Esophagus mucosa (tissue), 1 donor: ENCODE measurements at regions not wholly inside any gene's neighbourhood (a gene's known extent, or its start where the extent isn't known, plus 50 kb on each side); places are given as distances from the start of the nearest gene placed in this dataset.

Experiments used
- ATAC-seq: fragments of 200-7000 bp; cut with Tn5 transposase; one replicate; pipeline ENCODE4 v1.9.1; 2020
- donor health status: DM: yes; HTN: yes; CAD: no.

GRCh38 chr3:194769020-194769643 lies 83.4 kb downstream of the FAM43A start:
- ATAC-seq, result peak; percentile 98

GRCh38 chr3:194772241-194773000 lies 86.7 kb downstream of the FAM43A start:
- ATAC-seq, result no peak

GRCh38 chr3:194773216-194773615 lies 87.5 kb downstream of the FAM43A start:
- ATAC-seq, result peak; percentile 51

GRCh38 chr3:194773771-194774455 lies 88.2 kb downstream of the FAM43A start:
- peak; percentile 19 for ATAC-seq

- no peak for ATAC-seq
These were observed 89.6 kb downstream of the FAM43A start for GRCh38 chr3:194775266-194775665.

- no peak for ATAC-seq
These were observed 90.0 kb downstream of the FAM43A start for GRCh38 chr3:194775731-194776130.

GRCh38 chr3:194777729-194778128 lies 92.0 kb downstream of the FAM43A start:
- no peak for ATAC-seq

- ATAC-seq, result no peak
These were observed 94.1 kb downstream of the FAM43A start for GRCh38 chr3:194779729-194780224.

GRCh38 chr3:194780706-194781105 lies 95.0 kb downstream of the FAM43A start:
- no peak for ATAC-seq

- peak; percentile 50 for ATAC-seq
These were observed 95.9 kb downstream of the FAM43A start for GRCh38 chr3:194781617-194782016.

- ATAC-seq, result no peak
These were observed 97.2 kb downstream of the FAM43A start for GRCh38 chr3:194782698-194783404.

GRCh38 chr3:194784361-194784760 lies 98.7 kb downstream of the FAM43A start:
- ATAC-seq, result no peak

- ATAC-seq, result peak; percentile 74
These were observed 99.6 kb downstream of the FAM43A start for GRCh38 chr3:194785315-194785714.

- no peak for ATAC-seq
These were observed 101.4 kb downstream of the FAM43A start for GRCh38 chr3:194787072-194787471.

GRCh38 chr3:194787650-194788049 lies 102.0 kb downstream of the FAM43A start:
- ATAC-seq, result no peak

- no peak for ATAC-seq
These were observed 106.7 kb downstream of the FAM43A start for GRCh38 chr3:194792368-194792767.

GRCh38 chr3:194797555-194798250 lies 112.0 kb downstream of the FAM43A start:
- ATAC-seq, result no peak

- no peak for ATAC-seq
These were observed 112.8 kb downstream of the FAM43A start for GRCh38 chr3:194798486-194798885.

GRCh38 chr3:194800002-194800401 lies 114.3 kb downstream of the FAM43A start:
- ATAC-seq, result no peak

GRCh38 chr3:194801461-194802432 lies 116.1 kb downstream of the FAM43A start:
- no peak for ATAC-seq

GRCh38 chr3:194804796-194805195 lies 119.1 kb downstream of the FAM43A start:
- no peak for ATAC-seq
